Colonic mucosa (tissue), 4 donors: ENCODE measurements at regions not wholly inside any gene's neighbourhood (a gene's known extent, or its start where the extent isn't known, plus 50 kb on each side); places are given as distances from the start of the nearest gene placed in this dataset.

ENCODE experiments used
- DNase-seq: peaks from one replicate; pipeline ENCODE4 v3.0.0-alpha.2; 2020
- H3K27ac ChIP-seq: fragments of 200-600 bp; one replicate; pipeline ENCODE4 v1.8.0; 2021
- H3K27me3 ChIP-seq: fragments of 200-600 bp; one replicate; pipeline ENCODE4 v1.8.0; 2021
- H3K36me3 ChIP-seq: fragments of 200-600 bp; one replicate; pipeline ENCODE4 v1.8.0; 2021
- H3K4me1 ChIP-seq: fragments of 200-600 bp; one replicate; pipeline ENCODE4 v1.8.0; 2021; ENCODE audit warnings: mild to moderate bottlenecking
- H3K4me3 ChIP-seq: fragments of 200-600 bp; one replicate; pipeline ENCODE4 v1.8.0; 2021
- H3K9ac ChIP-seq, 2 donors: one replicate each; pipeline ENCODE4 v1.7.0; 2013; ENCODE audit warnings: control low read depth in 2 of 2, low read depth in 2 of 2, low read length in 2 of 2
- H3K9me3 ChIP-seq: fragments of 200-600 bp; one replicate; pipeline ENCODE4 v1.8.0; 2021
- intact Hi-C: fragments of 100-400 bp; cut with DNase I; formaldehyde crosslinking; loops from one replicate; pipeline ENCODE4 v1.14.1; 2022
- TF ChIP-seq, protein P1 (sequence below): fragments of 200-600 bp; IDR thresholded peaks from one replicate; pipeline ENCODE4 v1.8.0; 2022; ENCODE audit warnings: antibody characterized with exemption, mild to moderate bottlenecking
- donor health status: healthy.
- donor health status: DM: no; HTN: no; CAD: no.
- donor health status: DM: no; HTN: no; CAD: no.

GRCh38 chr1:5012249-5012648, 357.8 kb downstream of the AJAP1 start:
- no peaks in the 10 kb centered on the region for H3K9me3 ChIP-seq
- TF ChIP-seq, protein P1, sequence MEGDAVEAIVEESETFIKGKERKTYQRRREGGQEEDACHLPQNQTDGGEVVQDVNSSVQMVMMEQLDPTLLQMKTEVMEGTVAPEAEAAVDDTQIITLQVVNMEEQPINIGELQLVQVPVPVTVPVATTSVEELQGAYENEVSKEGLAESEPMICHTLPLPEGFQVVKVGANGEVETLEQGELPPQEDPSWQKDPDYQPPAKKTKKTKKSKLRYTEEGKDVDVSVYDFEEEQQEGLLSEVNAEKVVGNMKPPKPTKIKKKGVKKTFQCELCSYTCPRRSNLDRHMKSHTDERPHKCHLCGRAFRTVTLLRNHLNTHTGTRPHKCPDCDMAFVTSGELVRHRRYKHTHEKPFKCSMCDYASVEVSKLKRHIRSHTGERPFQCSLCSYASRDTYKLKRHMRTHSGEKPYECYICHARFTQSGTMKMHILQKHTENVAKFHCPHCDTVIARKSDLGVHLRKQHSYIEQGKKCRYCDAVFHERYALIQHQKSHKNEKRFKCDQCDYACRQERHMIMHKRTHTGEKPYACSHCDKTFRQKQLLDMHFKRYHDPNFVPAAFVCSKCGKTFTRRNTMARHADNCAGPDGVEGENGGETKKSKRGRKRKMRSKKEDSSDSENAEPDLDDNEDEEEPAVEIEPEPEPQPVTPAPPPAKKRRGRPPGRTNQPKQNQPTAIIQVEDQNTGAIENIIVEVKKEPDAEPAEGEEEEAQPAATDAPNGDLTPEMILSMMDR = no peak
- H3K9ac ChIP-seq = no peak overlapping the region
- no peak for DNase-seq
- no peaks in the 10 kb centered on the region for H3K36me3 ChIP-seq
- H3K27me3 ChIP-seq = no peaks in the 10 kb centered on the region
- no peak overlapping the region for H3K27ac ChIP-seq
- H3K4me1 ChIP-seq = no peaks in the 10 kb centered on the region
- no peak overlapping the region for H3K4me3 ChIP-seq
- intact Hi-C loops = no loop called here

GRCh38 chr1:5010656-5011055, 356.2 kb downstream of the AJAP1 start:
- Histone ChIP-seq H3K4me1 (no peaks in the 10 kb centered on the region), H3K36me3 (no peaks in the 10 kb centered on the region), H3K9me3 (no peaks in the 10 kb centered on the region), H3K4me3 (no peak overlapping the region), H3K27ac (no peak overlapping the region), H3K9ac (no peak overlapping the region), H3K27me3 (no peaks in the 10 kb centered on the region)
- no peak for DNase-seq
- TF ChIP-seq, protein P1 = no peak
- intact Hi-C loops = no loop called here

GRCh38 chr1:5010236-5010635, 355.8 kb downstream of the AJAP1 start:
- no peaks in the 10 kb centered on the region for H3K4me1 ChIP-seq
- H3K27ac ChIP-seq = no peak overlapping the region
- TF ChIP-seq, protein P1 = no peak
- H3K4me3 ChIP-seq = no peak overlapping the region
- no peak overlapping the region for H3K9ac ChIP-seq
- H3K27me3 ChIP-seq = no peaks in the 10 kb centered on the region
- no peaks in the 10 kb centered on the region for H3K36me3 ChIP-seq
- no peaks in the 10 kb centered on the region for H3K9me3 ChIP-seq
- intact Hi-C loops = no loop called here
- no peak for DNase-seq

DNA sequence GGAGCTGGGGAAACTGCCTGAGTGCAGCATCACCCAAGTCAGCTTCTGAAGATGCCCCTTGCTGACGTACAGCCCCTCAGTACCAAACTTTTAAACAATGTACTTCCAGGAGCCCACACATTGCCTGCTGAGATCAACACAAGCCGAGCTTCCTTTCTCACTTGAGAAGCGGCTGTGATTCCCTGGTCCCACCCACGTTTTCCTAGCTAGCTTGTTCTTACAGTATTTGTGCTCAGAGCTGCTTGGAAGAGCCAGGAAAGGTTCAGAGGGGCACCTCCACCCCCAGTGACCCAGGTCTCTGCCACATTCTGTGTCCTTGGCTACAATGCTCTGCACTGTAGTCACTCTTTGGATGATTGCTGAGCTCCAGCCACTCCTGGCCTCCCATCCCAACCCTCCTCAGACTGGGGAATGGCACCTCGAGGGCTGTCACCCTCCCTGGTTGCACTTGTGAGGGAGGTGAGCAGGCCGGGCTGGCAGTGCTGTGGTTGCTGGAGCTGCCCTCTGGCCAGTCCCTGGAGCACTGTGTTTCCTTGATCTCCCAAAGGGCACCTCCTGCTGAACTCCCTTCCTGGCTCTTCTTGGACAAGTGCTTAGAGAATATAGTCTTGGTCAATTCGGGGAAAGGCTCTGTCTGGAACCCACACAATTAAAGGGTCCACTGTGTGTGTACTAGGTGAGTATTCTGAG, 355.1 kb downstream of the AJAP1 start:
- intact Hi-C loops = no loop called here
- H3K4me1 ChIP-seq = no peaks in the 10 kb centered on the region
- no peak overlapping the region for H3K9ac ChIP-seq
- H3K27me3 ChIP-seq = no peaks in the 10 kb centered on the region
- no peak overlapping the region for H3K27ac ChIP-seq
- H3K9me3 ChIP-seq = no peaks in the 10 kb centered on the region
- TF ChIP-seq, protein P1 = no peak
- H3K36me3 ChIP-seq = no peaks in the 10 kb centered on the region
- no peak for DNase-seq
- no peak overlapping the region for H3K4me3 ChIP-seq

GRCh38 chr1:5005171-5005570, 350.8 kb downstream of the AJAP1 start:
- Histone ChIP-seq H3K4me3 (no peak overlapping the region), H3K27ac (no peak overlapping the region), H3K36me3 (no peaks in the 10 kb centered on the region), H3K9ac (no peak overlapping the region), H3K4me1 (no peaks in the 10 kb centered on the region), H3K9me3 (no peaks in the 10 kb centered on the region), H3K27me3 (no peaks in the 10 kb centered on the region)
- no peak for DNase-seq
- TF ChIP-seq, protein P1 = no peak
- intact Hi-C loops = no loop called here
